Tibial artery (tissue), 4 donors: ENCODE measurements at regions not wholly inside any gene's neighbourhood (a gene's known extent, or its start where the extent isn't known, plus 50 kb on each side); places are given as distances from the start of the nearest gene placed in this dataset.
A peak's percentile ranks its signal among the peaks of the same experiment; 100 is the strongest.

ENCODE experiments used
- DNase-seq, 2 donors: peaks; one replicate each; pipeline ENCODE4 v3.0.0-alpha.2; 2019
- H3K27ac ChIP-seq, 2 donors: fragments of 200-600 bp; sonication (generic) in 1 of 2; 1 replicate in 1 of 2; 2 replicates in 1 of 2; pipeline ENCODE4 v1.5.1; 2018 to 2019; ENCODE audit warnings: mild to moderate bottlenecking in 1 of 2
- H3K27me3 ChIP-seq, 2 donors: fragments of 200-600 bp; sonication (generic) in 1 of 2; one replicate each; pipeline versions ENCODE4 v1.5.1 to v1.6.0; 2016 to 2019
- H3K36me3 ChIP-seq, 3 donors: fragments of 200-600 bp; sonication (generic) in 2 of 3; one replicate each; pipeline ENCODE4 v1.5.1; 2016 to 2019; ENCODE audit warnings: mild to moderate bottlenecking in 2 of 3
- H3K4me1 ChIP-seq, 4 donors: fragments of 200-600 bp; sonication (generic) in 2 of 4; 1 replicate in 3 of 4; 2 replicates in 1 of 4; pipeline ENCODE4 v1.5.1; 2016 to 2019
- H3K4me3 ChIP-seq, 2 donors: fragments of 200-600 bp; sonication (generic) in 1 of 2; 1 replicate in 1 of 2; 2 replicates in 1 of 2; pipeline ENCODE4 v1.5.1; 2018 to 2019; ENCODE audit warnings: mild to moderate bottlenecking in 2 of 2
- H3K9me3 ChIP-seq, 3 donors: fragments of 200-600 bp; sonication (generic) in 1 of 3; one replicate each; pipeline ENCODE4 v1.5.1; 2016 to 2019
- CTCF ChIP-seq, 2 experiments: fragments of 200-600 bp in 1 of 2; fragments of 450-650 bp in 1 of 2; IDR thresholded peaks; one replicate each; pipeline ENCODE4 v1.5.1; 2017 to 2019; ENCODE audit warnings: antibody characterized with exemption in 2 of 2, mild to moderate bottlenecking in 1 of 2, moderate library complexity in 1 of 2
- intact Hi-C: fragments of 100-400 bp; cut with DNase I; formaldehyde crosslinking; loops from one replicate; pipeline ENCODE4 v1.15.0; 2023; ENCODE audit warnings: low total_unique reads

- Histone ChIP-seq H3K27ac (peak overlapping the region in 1 of 2 donors; percentile 23), H3K36me3 (no peaks in the 10 kb centered on the region), H3K4me1 (peaks cover 0 to 29% (median 8%) of the 10 kb centered on the region in 4 donors), H3K9me3 (no peaks in the 10 kb centered on the region), H3K27me3 (no peaks in the 10 kb centered on the region), H3K4me3 (no peak overlapping the region)
- no peak for DNase-seq
- intact Hi-C loops, result no loop called here
- no peak for TF ChIP-seq CTCF (IDR thresholded peaks at IDR 0.05)
Observed at GRCh38 chr3:102078401-102078800, 229.1 kb downstream of the NFKBIZ start.

- H3K4me3 ChIP-seq, result no peak overlapping the region
- no peaks in the 10 kb centered on the region for H3K36me3 ChIP-seq
- intact Hi-C loops, result no loop called here
- H3K9me3 ChIP-seq, result no peaks in the 10 kb centered on the region
- no peaks in the 10 kb centered on the region for H3K27me3 ChIP-seq
- peak overlapping the region in 1 of 2 donors; percentile 12 for H3K27ac ChIP-seq
- no peak for TF ChIP-seq CTCF (IDR thresholded peaks at IDR 0.05)
- DNase-seq, result no peak
- H3K4me1 ChIP-seq, result peaks cover 0 to 36% (median 10%) of the 10 kb centered on the region in 4 donors
Observed at GRCh38 chr3:102078854-102079808, 229.8 kb downstream of the NFKBIZ start.

- TF ChIP-seq CTCF (IDR thresholded peaks at IDR 0.05), result no peak
- Histone ChIP-seq H3K4me1 (peaks cover 0 to 43% (median 10%) of the 10 kb centered on the region in 4 donors), H3K4me3 (no peak overlapping the region), H3K27ac (no peak overlapping the region), H3K27me3 (no peaks in the 10 kb centered on the region), H3K36me3 (no peaks in the 10 kb centered on the region), H3K9me3 (no peaks in the 10 kb centered on the region)
- intact Hi-C loops, result loop anchor here (10.0 kb wide), 1 partner anchor 45 kb away; no protein-coding TSS in a partner anchor
- no peak for DNase-seq
Observed at GRCh38 chr3:102079809-102080197, 230.5 kb downstream of the NFKBIZ start.

GRCh38 chr3:102081572-102082289, 232.4 kb downstream of the NFKBIZ start:
- Histone ChIP-seq H3K27ac (no peak overlapping the region), H3K36me3 (no peaks in the 10 kb centered on the region), H3K4me1 (peaks cover 0 to 43% (median 10%) of the 10 kb centered on the region in 4 donors), H3K4me3 (no peak overlapping the region), H3K9me3 (no peaks in the 10 kb centered on the region), H3K27me3 (no peaks in the 10 kb centered on the region)
- intact Hi-C loops, result loop anchor here (10.0 kb wide), 1 partner anchor 47 kb away; no protein-coding TSS in a partner anchor
- TF ChIP-seq CTCF (IDR thresholded peaks at IDR 0.05), result no peak
- DNase-seq, result no peak

- intact Hi-C loops, result loop anchor here (10.0 kb wide), 1 partner anchor 49 kb away; no protein-coding TSS in a partner anchor
- Histone ChIP-seq H3K9me3 (no peaks in the 10 kb centered on the region), H3K4me1 (peaks cover 0 to 36% (median 8%) of the 10 kb centered on the region in 4 donors), H3K36me3 (no peaks in the 10 kb centered on the region), H3K4me3 (no peak overlapping the region), H3K27me3 (no peaks in the 10 kb centered on the region), H3K27ac (no peak overlapping the region)
- TF ChIP-seq CTCF (IDR thresholded peaks at IDR 0.05), result no peak
- DNase-seq, result no peak
Observed at GRCh38 chr3:102083473-102083872, 234.2 kb downstream of the NFKBIZ start.
